ENCODE measurements at regions not wholly inside any gene's neighbourhood (a gene's known extent, or its start where the extent isn't known, plus 50 kb on each side); places are given as distances from the start of the nearest gene placed in this dataset.

GRCh38 chr5:74239261-74239660 lies 401.3 kb downstream of the ENC1 start (continued):
- TF ChIP-seq JUNB (IDR thresholded peaks at IDR 0.05; ENCODE audit: unreplicated experiment), result no peak
- TF ChIP-seq POLR2AphosphoS5 (IDR thresholded peaks at IDR 0.05; ENCODE audit: low read depth), result no peak
- TF ChIP-seq ZNF331 (CRISPR knock-in tag; IDR thresholded peaks at IDR 0.05; ENCODE audit: low read depth), result no peak

- H3K4me1 ChIP-seq (ENCODE audit: insufficient read depth), result no peaks in the 10 kb centered on the region
- H3F3A ChIP-seq (replicated peaks; ENCODE audit: low read depth), result no peaks in the 10 kb centered on the region
- peaks cover 30% of the 10 kb centered on the region for H3K9me2 ChIP-seq (ENCODE audit: insufficient read depth)
- H3K36me3 ChIP-seq (ENCODE audit: insufficient read depth), result no peaks in the 10 kb centered on the region
- no peaks in the 10 kb centered on the region for H3K9me3 Mint-ChIP-seq
- H3K4me1 Mint-ChIP-seq, result peaks cover 2% of the 10 kb centered on the region; the same call in 1 of the 3 replicates
- H3K27me3 Mint-ChIP-seq (ENCODE audit: insufficient read depth, low read depth, poor library complexity), result no peaks in the 10 kb centered on the region
- H4K20me1 ChIP-seq (replicated peaks; ENCODE audit: insufficient read depth), result no peaks in the 10 kb centered on the region
- ATAC-seq, result no peak
- TF ChIP-seq ZNF331 (CRISPR knock-in tag; IDR thresholded peaks at IDR 0.05; ENCODE audit: low read depth) (no peak), EZH2phosphoT487 (IDR thresholded peaks at IDR 0.05; ENCODE audit: unreplicated experiment) (no peak), JUNB (IDR thresholded peaks at IDR 0.05; ENCODE audit: unreplicated experiment) (no peak), ZNF462 (CRISPR knock-in tag; IDR thresholded peaks at IDR 0.05) (no peak), ZNF114 (CRISPR knock-in tag; IDR thresholded peaks at IDR 0.05) (no peak), POLR2AphosphoS5 (IDR thresholded peaks at IDR 0.05; ENCODE audit: low read depth) (no peak), STAT1 (IDR thresholded peaks at IDR 0.05; ENCODE audit: unreplicated experiment) (no peak), REST (IDR thresholded peaks at IDR 0.05; ENCODE audit: unreplicated experiment) (no peak), EZH2 (IDR thresholded peaks at IDR 0.05; ENCODE audit: low read depth, unreplicated experiment) (no peak), NANOG (IDR thresholded peaks at IDR 0.05; ENCODE audit: borderline replicate concordance) (no peak), CREB1 (CRISPR knock-in tag; IDR thresholded peaks at IDR 0.05; ENCODE audit: low read depth) (no peak)
- TF ChIP-seq, protein P1, sequence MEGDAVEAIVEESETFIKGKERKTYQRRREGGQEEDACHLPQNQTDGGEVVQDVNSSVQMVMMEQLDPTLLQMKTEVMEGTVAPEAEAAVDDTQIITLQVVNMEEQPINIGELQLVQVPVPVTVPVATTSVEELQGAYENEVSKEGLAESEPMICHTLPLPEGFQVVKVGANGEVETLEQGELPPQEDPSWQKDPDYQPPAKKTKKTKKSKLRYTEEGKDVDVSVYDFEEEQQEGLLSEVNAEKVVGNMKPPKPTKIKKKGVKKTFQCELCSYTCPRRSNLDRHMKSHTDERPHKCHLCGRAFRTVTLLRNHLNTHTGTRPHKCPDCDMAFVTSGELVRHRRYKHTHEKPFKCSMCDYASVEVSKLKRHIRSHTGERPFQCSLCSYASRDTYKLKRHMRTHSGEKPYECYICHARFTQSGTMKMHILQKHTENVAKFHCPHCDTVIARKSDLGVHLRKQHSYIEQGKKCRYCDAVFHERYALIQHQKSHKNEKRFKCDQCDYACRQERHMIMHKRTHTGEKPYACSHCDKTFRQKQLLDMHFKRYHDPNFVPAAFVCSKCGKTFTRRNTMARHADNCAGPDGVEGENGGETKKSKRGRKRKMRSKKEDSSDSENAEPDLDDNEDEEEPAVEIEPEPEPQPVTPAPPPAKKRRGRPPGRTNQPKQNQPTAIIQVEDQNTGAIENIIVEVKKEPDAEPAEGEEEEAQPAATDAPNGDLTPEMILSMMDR (conservative IDR thresholded peaks at IDR 0.05; ENCODE audit: low read depth in 2 of 2), result no peak
- TF ChIP-seq, protein P2, sequence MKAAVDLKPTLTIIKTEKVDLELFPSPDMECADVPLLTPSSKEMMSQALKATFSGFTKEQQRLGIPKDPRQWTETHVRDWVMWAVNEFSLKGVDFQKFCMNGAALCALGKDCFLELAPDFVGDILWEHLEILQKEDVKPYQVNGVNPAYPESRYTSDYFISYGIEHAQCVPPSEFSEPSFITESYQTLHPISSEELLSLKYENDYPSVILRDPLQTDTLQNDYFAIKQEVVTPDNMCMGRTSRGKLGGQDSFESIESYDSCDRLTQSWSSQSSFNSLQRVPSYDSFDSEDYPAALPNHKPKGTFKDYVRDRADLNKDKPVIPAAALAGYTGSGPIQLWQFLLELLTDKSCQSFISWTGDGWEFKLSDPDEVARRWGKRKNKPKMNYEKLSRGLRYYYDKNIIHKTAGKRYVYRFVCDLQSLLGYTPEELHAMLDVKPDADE (IDR thresholded peaks at IDR 0.05), result no peak
- H3K4me3 ChIP-seq, result no peak overlapping the region
- H3K36me3 Mint-ChIP-seq (ENCODE audit: low read depth), result no peaks in the 10 kb centered on the region
- no peak overlapping the region for H3K4me2 ChIP-seq
- H3K79me2 ChIP-seq (replicated peaks; ENCODE audit: insufficient read depth), result no peaks in the 10 kb centered on the region
- no peaks in the 10 kb centered on the region for H3K27me3 ChIP-seq (ENCODE audit: insufficient read depth)
- no peak overlapping the region for H3K4me3 Mint-ChIP-seq
- H3K27ac ChIP-seq (ENCODE audit: low read depth), result no peak overlapping the region
- H3K27ac Mint-ChIP-seq, result no peak overlapping the region
- DNase-seq (ENCODE audit: low spot score), result no peak
- H2AFZ ChIP-seq, result no peak overlapping the region
These were observed 402.9 kb downstream of the ENC1 start for GRCh38 chr5:74237571-74238145.

Data from GM23338 (cell line).